Fibroblast of skin of scalp (primary cell): ENCODE measurements at regions not wholly inside any gene's neighbourhood (a gene's known extent, or its start where the extent isn't known, plus 50 kb on each side); places are given as distances from the start of the nearest gene placed in this dataset.
"Not testable (repeated sequence)": the region's sequence is repeated elsewhere in the genome, so short reads cannot be mapped to it uniquely, and the experiment has no call there.

ENCODE experiments used
- DNase-seq: peaks from one replicate; pipeline ENCODE4 v3.0.0-alpha.2; 2013

DNA sequence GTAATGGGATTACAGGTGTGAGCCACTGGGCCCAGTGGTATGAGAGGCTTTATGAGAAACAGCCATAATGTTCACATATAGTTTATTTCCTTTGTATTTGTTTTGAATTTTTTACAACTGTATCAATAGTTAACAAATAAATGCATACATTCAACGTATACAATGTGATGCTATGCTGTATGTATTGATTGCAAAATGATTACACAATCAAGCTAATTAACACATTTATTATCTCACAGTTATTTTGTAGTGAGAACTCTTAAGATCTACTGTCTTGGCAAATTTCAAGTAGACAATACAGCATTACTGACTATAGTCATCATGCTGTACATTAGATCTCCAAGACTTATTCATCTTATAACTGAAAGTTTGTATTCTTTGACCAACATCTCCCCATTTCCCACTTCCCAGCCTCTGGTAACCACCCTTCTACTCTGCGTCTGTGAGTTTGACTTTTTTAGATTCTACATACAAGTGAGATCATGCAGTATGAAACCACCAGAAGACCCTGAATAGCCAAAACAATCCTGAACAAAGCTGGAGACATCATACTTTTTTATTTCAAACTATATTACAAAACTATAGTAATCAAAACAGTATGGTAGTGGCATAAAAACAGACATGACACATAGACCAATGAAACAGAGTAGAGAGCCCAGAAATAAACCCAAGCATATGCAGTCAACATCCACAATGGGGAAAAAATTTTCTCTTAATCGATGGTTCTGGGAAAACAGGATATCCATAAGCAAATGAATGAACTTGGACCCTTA, 157.2 kb upstream of the RREB1 start:
- no peak for DNase-seq

DNA sequence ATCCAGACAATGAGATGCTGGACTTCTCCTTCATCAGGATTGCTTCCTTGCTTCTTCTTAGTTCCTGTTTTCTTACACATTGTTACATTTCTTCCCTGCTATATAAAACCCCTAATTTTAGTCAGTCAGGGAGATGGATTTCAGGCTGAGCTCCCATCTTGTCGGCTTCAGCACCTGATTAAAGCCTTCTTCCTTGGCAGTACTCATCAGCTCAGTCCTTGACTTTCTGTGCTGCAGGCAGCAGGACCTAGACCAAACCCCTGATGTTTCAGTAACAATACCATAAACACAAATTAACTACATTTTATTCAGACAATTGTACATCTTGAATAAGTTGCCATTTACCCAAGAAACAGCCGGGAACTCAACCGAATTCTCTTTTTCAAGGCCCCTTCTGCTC, 156.4 kb upstream of the RREB1 start:
- no peak for DNase-seq

DNA sequence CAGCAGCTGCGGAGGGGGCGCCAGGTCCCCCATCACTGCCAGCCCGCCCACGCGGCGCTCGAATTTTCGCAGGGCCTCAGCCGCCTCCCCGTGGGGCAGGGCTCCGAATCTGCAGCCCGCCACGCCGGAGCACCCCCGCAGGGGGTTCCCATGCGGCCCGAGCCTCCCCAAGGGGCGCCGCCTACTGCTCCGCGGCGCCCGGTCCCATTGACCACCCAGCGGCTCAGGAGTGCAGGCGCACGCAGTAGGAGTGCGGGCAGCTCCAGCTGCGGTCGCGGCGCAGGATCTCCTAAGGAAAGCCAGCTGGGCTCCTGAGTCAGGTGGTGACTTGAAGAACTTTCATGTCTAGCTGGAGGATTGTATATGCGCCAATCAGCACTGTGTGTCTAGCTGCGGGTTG, 155.3 kb upstream of the RREB1 start:
- DNase-seq, result no peak

DNA sequence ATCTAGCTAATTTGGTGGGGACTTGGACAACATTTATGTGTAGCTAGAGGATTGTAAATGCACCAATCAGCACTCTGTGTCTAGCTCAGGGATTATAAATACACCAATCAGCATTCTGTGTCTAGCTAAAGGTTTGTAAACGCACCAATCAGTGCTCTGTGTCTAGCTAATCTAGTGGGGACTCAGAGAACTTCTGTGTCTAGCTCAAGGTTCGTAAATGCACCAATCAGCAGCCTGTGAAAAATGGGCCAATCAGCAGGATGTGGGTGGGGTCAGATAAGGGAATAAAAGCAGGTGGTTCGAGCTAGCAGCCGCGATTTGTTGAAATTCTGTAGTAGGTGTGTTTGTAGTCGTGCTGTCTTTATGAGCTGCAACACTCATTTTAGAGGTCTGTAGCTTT, 154.8 kb upstream of the RREB1 start:
- not testable (repeated sequence) for DNase-seq

DNA sequence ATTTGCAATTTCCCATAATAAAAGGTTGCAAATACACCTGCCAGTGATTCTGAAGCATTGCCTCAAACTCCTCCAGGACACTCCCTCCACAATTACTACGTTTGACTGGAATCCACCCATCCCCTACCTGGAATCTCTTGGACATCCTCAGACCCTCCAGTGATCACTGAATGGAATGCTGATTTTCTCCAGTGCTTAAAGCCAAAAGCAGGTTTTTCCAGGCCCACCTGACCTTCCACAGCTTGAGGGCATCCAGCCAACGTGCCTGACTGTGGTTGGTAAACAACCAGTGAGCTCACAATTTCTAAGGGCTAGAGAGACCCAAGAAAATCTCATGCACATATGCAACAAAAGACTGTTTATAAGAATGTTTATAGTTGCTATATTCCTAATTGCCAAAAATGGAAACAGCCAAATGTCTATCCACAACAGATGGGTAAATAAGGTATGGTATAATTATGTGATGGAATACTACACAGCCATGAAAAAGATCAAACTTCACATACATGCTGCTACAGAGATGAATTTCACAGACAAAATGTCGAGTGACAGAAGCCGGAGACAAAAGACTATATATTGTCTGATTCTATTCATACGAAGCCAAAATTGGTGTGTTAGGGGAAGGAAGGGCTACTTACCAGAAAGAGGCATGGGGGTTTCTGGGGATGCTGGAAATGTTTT, 147.1 kb upstream of the RREB1 start:
- DNase-seq, result no peak

DNA sequence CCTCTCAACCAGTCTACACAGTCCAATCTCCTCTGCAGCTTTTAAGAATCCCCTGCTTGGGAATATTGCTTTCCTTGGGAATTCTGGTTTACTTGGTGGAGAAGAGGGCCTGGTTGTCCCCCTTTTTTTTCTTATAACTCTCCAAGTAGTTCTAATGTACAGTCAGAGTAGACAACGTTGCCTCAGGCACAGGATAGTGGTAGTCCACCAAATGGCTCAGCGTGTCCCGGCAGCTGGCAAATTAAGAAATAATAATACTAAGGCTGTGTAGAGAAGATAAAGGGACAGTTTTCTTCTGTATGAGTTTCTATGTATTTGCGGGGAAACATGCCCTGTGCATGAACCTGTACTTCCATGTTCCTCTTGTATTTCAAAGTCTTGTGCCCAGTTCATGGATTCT, 145.7 kb upstream of the RREB1 start:
- DNase-seq, result no peak

DNA sequence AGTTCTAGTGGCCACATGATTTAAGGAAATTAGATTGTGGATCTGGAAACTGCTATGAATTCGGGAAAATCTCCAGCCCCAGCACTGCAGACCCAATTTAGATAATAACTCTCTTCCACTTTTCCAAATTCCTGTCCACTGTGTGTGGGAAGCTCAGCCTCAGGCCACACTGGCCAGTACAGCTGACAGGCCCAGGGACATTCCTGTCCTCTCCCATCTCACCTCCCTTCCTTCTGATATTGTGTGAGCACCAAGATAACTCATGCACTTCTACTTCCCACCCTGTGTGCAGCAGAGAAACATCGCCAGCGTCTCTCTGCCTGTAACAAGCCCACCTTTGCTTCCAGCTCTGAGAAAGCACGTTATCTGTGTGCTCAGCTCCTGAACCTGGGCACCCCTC, 145.1 kb upstream of the RREB1 start:
- DNase-seq, result no peak

DNA sequence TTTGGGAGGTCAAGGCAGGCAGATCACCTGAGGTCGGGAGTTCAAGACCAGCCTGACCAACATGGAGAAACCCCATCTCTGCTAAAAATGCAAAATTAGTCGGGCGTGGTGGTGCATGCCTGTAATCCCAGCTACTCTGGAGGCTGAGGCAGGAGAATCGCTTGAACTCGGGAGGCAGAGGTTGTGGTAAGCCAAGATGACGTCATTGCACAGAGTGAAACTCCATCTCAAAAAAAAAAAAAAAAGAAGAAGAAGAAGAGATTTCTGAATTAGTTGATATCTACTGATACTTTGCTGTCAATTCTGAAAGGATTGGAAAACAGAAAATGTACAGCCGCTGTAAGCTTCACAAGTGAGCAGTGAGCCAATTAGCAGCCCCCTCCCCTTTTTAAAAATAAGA, 144.4 kb upstream of the RREB1 start:
- DNase-seq, result not testable (repeated sequence)

DNA sequence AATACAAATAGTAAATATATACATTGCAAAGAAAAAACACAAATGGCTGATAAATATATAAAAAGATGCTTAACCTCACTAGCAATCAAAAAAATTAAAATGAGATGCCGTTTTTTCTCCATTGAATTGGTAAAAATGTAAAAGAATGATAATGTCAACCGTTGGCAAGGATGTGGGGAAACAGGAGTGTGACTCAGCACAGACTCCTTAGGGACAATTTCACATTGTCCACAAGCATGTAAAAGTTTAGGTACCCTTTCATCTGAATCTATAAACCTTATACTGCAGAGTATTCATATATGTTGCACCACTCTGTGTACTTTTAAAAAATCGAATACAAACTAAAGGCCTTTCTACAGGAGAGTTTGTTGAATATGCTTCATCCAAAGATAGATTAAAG, 143.1 kb upstream of the RREB1 start:
- no peak for DNase-seq

DNA sequence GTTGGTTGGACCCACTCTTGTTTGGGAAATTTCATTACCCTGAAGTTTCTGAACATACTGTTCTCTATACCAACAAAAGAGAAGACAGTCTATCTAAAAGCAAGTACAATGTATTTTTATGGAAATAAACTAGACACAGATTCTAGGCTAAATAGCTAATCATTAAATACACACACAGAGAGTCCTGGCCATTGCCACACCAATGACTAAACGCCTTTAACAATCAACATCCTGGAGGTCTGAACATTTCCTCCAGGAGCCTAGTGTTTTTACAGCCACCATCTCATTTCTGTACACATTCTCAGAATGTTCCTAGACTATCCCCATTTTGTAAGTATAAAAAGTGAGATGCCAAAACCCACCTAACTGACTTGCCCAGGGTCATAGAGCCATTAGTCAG, 141.6 kb upstream of the RREB1 start:
- DNase-seq, result no peak

DNA sequence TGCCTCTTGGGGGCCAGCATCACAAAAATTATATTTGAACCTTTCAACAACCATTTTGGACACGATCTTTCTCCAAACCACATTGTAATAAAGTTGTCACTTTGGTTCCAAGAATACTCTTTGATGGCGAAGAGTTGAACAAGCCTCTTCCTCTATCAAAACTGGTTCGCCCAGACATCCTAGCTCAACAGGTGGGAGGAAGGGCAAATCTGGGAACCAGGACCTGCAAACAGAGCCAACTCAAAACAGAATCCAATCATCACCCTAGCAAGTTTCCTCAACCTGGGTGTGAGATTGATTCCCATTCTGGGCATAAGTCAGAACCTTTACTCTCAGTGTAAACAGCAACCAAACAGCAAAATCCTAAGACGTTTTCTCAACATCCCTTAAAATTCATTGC, 141.2 kb upstream of the RREB1 start:
- no peak for DNase-seq

DNA sequence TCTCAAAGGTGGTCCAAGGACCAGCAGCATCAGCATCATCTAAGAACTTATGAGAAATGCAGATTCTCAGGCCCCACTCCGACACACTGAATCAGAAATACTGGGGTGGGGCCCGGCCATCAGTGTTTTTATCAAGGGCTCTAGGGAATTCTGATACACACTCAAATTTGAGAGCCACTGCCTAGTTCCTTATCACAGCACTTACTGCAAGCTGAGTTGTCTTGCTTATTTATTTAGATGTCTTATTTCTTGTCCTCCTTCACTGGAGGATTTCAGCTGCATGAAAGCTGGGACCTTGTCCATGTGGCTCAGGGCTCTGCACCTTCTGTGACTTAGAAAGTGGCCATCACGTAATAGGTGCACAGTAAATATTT, 139.4 kb upstream of the RREB1 start:
- no peak for DNase-seq

DNA sequence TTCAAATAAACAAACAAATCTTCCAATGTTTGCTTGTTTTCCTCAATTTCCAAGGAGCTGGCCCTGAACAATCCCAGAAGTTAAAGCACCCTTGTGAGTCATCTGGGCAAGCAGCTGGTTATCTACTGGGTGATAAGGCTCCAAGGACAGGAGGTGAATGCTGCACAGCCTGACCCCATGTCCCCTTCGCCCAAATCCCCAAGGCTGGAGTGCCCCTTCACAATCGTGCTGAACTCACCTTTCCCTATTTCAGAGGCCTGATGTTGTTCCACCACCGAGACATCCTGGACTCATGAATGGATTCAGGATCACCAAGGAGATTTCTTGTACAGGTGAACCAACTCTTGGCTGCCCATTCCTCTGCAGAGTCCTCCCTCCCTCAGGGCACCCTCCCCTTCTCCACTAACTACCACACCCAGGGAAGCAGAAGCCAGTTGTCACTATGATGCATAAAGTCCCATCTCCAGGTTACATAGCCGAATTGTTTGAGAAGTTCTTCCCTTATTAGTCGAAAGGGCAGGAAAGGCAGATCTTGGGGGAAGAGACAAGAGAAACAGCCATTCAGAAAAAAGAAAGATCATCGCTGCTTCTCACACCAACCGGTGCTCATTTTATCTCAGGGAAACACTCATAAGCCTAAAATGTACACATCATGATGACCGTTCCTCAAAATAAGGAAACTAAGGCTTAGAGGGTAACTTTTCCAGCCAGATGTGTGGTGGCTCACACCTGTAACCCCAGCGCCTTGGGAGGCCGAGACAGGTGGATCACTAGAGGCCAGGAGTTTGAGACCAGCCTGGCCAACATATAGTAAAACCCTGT, 138.8 kb upstream of the RREB1 start:
- no peak for DNase-seq

DNA sequence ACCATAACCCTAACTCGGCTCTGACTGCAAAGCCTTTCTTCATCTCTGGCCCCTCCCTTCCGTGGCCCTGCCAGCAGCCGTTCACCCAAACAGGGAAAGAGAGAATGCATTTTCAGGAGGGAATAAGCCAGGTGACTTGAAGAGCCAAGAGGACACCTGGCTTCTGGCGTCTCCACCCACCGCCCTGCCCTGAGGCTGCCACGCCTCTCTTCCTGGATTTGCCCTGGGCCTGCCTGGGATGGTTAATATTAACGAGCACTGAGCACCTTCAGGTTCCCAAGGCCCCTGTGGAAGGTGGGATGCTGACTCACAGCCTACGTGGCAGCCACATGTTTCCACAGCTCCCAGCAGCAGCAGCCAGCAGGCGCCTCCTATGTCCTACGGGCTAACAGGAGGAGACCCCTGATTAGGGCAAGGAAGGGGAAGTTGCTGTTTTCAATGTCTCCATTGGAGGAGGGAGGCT, 138.0 kb upstream of the RREB1 start:
- no peak for DNase-seq

DNA sequence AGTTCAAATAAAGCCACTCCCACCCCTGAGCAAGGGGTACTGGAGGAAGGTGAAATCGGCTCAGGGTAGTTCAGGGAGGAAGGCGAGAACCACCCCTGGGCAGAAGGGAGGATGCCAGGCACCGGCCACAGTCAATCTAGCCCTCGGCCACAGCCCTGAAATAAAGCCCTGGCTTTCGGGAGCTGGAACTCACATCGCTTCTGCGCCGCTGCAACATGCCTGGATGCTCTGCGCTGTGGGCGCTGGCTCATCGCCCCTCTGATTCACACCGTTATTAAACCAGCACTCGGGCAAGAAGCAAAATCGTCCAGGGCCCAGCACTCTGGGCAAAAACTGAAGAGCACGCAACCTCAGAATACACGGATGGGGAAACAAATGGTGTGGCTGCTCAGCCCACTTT, 136.9 kb upstream of the RREB1 start:
- DNase-seq, result no peak

DNA sequence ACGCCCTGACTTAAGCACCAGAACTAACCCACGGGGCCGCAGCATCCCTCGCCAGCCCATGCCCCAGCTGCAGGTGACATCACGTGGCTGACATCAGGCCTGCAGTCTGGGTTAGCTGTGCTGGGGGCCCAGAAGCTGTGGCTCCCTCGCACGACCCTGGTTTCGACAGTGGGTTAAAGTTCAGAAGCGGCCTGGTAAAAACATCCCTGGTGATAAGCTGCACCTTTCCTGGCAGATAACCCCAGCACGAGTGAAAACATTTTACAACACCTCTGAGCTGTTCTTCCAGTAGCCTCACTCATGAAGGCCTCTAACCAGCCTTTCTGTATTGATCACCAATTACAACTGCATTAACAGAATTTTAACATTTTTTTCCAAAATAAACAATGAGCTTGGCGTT, 136.4 kb upstream of the RREB1 start:
- no peak for DNase-seq

DNA sequence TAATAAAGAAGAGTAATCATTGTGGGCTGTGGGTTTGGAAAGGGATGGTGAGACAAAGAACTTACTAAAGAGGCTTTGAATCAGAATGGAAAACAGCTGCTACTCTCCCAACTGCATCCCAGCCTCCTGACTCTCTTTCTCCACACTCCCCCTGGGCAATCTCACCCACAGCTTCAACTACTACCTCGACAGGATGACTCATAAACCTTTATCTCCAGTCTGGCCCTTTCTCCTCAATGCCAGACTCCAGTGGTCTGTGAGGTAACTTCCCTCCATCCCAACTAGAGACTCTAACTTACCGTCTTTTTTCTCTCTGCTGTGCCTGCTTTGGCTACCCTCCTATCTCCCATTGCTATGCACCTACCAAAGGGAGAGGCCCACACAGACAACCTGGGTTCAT, 135.3 kb upstream of the RREB1 start:
- peak; percentile 19 for DNase-seq

DNA sequence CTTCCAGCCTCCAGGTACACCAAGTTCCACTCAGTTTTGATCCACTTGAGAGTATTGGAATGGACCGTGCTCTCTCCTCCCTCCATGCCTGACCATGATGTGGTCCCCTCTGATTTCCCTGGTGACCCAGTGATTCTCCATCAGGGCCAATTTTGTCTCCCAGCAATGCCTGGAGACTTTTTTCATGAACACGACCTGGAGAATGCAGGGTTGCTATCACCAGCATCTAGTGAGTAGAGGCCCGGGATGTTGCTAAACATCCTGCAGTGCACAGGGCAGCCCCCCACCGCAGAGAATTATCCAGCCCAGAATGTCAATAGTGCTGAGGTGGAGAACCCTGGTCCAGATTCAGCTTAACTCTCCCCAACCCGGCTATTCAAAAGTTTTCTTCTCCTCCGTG, 134.0 kb upstream of the RREB1 start:
- no peak for DNase-seq

DNA sequence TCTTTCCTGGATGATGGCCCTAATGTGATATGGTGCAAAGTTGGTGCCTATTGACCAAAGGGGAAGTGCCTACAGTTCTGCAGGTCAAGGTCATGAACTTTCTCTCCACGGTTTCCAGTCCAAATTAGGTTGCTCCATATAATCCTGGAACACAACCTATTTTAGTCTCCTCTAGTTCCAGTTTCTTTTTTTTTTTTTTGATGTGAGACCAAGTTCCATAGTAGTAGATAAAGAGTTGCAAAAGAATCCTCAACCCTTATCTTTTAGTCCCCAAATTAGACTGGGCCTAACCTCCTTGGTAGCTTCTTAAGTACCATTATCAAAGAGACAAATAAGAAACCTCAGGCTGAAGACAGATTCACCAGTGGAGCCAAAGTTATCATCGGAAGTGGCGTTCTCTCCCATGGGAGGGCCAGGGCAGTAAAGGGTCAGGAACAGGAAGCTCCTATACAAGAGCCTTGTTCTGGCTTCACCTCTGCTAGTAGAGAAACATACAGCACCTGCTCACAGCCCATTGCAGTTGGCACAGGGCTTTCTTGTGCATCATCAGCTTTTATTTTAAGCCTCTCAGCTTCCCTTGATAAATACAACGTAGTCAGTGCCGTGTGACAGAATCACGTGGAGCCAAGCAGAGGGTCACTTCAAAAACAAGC, 132.2 kb upstream of the RREB1 start:
- DNase-seq, result no peak

DNA sequence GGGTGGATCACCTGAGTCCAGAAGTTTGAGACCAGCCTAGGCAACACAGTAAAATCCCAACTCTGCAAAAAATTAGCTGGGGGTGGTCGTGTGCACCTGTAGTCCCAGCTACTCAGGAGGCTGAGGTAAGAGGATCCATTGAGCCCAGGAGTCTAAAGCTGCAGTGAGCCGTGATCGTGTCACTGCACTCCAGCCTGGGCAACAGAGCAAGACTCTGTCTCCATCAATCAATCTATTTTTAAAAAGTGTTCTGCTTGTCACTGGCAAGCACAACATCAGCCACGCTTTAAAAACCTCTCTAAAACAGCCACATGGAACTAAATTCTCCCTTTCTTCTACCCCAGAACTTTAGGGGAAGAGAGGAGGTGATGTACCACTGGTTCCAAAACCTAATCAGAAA, 131.6 kb upstream of the RREB1 start:
- no peak for DNase-seq

DNA sequence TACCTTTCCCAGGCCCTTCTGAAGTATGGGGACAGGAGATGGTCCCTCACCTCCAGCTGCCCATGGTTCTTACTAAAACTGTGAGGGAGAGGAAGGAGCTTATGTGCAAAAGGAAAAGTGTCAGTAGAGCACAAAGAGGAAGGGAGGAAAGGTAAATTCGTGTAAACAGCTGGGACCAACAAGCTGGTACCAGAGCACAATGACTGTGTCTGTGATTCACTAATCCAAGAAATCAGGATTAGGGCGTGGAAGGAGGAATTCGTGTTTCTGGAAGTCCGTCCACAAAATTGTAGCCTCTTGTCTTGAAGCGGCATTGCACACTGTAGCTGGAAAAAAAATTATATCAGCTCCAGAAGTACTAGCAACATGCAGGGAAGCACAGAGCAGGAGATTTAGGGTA, 129.0 kb upstream of the RREB1 start:
- DNase-seq, result no peak

DNA sequence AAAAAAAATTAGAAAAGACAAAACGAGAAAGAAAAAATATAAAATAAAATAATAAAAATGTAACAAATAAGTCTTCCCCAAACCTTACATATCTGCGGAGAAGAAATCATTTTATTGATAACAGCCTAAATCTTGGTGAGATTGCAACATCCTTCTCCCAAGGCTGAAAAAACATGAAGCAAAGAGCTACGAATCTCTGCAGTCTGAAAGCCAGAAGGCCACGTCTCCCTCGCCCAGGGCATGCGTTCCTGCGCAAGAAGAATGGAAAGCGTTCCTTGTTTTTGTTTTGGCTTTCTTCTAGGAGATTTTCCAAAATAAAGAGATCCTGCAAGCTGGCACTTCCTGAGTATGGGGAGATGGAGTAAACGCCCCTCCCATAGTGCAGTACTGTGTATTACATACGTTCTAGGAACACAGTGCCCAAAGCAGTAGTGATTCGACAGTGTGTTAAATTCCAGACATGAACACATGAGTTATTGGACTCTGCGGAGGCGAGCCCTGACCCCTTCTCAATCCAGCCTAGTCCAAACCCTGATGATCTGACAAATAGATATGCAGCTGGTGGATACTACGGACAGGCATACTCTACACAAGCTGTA, 126.7 kb upstream of the RREB1 start:
- DNase-seq, result no peak
